ENCODE measurements at regions not wholly inside any gene's neighbourhood (a gene's known extent, or its start where the extent isn't known, plus 50 kb on each side); places are given as distances from the start of the nearest gene placed in this dataset.

DNA sequence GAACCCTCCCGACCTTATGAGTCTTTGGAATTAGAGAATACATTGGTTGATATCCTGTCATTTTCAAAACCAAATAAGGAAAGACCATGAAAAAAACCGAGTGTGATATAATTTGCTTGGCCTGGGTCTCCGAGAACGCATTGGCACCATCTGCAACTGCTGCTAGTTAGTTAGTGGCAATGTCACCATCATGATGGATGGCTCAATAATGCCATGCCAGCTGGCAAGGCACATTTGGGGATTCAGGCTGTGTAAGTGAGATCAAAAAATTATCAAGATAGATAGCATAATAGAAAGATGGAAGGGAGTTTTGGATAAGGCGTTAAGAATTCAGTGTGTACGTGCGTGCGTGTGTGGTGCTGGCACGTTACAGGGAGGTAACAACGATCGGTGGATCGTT lies 134.7 kb upstream of the TCERG1L start:
- DNase-seq: no peak

DNA sequence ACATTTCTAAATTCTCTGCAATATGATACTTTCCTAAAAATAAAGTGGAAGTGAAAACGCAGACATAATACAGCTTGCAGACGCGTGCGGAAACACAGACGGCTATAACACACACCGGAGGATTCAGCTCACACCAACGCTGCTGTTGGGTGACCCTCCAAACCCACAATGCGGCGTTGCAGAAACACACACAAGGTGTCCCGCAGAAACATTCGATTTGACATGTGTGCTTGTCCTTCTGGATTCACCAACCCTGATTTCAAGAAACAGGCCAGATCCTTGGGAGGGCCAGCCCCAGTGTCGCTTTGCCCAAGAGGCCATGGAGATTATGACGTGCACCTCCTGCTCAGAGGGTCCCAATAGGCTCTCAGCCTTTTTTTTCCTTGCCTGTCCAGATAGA lies 136.7 kb upstream of the TCERG1L start:
- no peak for DNase-seq

DNA sequence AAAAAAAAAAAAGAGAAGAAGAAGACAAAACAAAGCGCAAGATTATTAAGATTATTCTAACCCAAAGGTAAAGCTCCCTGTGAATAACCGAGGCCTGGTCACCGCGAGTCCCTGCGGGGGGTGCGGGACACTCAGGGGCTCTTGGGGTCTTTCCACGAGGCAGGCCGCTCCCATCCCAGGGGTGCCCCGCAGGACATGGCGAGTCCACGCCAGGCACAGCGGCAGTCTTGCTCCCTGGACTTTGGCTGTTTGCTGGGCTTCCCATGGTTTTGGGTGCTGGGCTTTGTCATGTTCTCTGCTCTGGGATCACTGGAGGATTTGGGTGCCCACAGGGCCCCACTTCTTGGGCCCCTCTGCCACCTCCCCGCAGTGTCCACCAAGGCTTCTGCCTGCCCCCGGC lies 137.4 kb upstream of the TCERG1L start:
- DNase-seq: no peak

DNA sequence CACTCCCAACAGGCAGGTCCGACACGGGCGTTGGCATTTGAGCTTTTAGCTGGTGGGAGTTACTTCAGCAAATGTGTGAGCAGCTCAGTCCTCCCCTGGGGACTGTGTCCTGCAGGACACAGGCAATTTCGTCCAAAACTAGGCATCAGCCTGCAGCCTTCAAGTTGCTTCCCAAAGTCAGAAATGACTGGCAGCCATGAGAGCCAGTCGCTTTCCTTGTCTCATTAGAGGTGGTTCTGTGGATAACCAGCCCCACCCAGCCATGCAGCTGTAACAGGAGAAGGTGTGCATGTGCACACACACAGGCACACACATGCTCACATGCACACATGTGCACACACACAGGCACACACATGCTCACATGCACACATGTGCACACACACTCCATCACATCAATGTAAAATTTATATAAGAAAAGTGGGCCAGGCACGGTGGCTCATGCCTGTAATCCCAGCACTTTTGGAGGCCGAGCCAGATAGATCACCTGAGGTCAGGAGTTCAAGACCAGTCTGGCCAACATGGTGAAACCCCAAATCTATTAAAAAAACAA lies 138.8 kb upstream of the TCERG1L start:
- DNase-seq: peak; percentile 70

DNA sequence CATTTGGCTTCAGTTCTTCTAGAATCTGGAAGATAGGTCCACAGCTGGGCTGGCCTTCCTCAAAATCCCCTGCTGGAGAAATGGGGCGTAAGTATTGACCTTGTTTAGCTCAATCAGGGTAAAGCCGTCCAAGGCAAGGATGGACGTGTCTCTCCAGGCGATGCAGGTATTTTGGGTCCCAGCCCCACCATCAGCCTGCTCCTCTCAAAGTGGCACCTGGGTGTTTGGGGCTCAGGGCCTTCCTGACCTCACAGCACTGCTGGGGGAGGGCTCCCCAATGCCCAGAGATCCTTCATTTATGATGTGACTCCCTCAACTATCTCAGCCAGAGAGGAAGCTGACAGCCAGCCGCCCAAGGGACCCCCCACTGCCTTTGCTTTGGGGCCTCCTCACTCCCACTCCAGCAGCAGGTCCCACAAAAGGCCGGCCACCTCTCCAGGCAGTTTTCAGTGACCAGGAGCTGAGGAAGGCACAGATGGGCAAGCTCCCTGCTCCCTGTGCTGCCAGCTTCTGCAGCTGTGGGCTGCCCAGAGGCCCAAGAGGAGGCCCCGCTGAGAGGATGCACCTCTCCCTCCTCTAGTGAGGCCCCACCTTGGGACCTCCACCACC lies 140.0 kb upstream of the TCERG1L start:
- DNase-seq: no peak

DNA sequence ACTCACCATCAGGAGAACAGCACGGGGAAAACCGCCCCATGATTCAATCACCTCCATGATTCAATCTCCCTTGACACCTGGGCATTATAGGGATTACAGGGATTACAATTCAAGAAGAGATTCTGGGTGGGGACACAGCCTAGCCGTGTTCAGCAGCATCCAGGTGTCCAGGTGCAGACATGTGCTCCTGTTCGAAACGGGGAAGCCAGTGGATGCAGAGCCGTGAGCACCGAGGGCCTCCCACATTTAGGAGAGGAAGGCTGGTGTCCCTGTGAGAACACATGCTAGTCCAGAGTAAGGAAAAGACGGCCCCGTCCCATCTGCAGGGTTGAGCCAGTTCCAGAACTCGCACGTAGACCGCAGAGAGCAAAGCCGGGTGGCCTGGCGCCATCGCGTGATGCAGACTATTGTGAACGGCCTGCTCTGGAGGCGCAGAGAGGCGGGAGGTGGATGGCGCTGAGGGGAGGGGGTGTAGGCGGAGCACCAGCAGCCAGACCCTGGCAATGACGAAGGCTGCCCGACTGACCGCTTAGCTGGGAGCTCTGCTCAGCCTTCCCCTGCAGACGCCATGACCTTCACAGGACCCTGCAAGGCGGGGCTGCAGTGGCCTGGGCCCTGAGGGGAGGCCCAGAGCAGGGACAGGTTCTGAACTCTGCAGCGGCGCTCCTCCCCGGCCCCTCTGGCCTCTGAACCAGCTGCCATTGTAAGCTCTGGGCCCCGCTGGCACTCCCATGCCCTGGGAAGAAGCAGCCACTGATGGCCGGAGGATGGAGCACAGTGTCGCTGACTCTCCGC lies 141.6 kb upstream of the TCERG1L start:
- peak; percentile 94 for DNase-seq

DNA sequence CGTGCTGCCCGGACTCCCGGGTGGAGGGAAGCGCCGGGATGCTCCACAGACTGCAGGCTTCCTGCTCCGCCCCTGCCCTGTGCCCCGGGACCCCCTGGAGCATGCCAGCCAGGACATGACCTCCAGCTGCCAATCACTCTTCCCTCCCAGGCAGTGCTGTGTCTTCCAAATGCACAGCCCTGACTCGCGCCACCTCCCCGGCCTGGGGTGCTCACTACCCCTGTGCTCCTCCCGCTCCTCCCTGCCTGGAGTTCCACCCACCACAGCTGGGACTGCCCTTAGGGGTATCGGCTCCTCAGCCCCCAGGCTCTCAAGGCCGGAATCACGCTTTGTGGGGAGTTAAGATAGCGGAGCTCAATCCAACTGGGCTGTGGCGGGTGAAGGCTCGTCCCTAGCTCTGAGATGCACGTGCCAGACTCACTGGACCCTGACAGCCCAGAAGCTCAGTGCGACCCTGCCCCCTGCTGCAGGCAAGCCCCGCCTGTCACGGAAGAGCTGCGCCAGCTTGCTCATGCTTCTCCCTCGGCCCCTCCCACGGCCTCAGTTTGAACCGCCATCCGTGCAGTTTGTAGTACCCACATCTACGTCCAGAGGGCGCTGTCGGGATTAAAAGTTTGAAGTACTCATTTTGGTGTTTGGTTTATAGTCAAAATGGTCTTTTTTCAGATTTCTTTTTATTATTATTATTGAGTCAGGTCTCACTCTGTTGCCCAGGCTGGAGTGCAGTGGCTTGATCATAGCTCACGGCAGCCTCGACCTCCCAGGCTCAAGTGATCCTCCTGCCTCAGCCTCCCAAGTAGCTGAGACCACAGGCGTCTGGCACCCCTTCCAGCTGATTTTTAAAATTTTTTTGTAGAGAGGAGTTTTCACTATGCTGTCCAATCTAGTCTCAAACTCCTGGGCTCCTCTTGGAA lies 142.5 kb upstream of the TCERG1L start:
- peak; percentile 98 for DNase-seq

DNA sequence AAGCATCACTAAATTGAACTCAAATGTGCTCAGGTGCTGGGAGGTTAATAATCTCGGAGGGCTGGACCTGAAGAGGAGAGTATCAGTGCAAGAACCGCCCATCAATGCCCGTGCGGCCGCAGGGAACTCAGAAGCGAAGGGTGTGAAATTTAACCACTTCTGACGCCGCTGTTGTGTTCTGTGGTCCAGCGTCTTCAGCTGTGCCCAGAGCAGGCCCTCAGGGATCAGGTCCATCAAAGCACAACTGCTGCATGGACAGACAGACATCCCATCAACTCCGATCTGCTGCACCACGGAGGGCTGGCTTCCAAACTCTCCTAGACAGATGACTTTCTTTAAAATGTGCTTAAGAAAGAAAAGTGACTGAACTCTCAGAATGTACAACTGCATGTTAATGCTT lies 144.9 kb upstream of the TCERG1L start:
- no peak for DNase-seq

DNA sequence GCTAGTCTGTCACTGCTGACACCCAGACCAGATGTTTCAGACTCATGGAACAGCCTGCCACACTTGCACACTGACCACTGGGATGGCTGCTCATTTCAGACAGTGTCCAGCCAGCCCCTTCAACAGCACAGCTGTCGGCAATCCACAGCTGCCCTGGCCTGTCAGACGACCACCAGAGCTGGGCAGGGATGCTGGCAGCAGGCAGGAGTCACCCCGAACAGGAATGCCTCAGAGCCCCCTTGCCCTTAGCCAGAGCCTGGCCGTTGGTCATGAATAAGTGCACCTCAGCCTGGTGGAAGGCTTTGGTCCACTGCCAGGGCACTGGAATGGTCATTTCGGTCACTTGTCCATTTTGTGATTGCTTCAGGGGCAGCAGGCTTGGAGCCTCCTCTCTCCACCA lies 149.6 kb upstream of the TCERG1L start:
- DNase-seq: peak; percentile 22

DNA sequence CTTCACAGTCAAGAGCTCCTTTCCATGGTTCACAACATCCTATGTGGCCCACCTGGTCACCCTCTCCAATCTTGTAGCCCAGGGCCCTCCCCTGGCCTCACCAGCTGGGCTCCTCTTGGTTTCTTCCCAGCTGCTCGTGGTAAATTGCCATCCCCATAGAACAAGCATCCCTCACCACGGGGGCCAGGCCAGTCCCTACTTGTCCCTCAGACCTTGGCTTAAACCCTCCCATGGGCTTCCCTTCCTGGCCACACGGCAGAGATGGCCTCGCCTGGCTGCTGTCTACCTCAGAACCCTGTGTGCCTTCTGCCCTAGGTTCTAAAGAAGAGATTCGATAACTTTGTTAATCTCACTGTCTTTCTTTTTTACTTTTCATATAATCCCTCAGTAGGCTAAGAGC lies 153.3 kb upstream of the TCERG1L start:
- no peak for DNase-seq

DNA sequence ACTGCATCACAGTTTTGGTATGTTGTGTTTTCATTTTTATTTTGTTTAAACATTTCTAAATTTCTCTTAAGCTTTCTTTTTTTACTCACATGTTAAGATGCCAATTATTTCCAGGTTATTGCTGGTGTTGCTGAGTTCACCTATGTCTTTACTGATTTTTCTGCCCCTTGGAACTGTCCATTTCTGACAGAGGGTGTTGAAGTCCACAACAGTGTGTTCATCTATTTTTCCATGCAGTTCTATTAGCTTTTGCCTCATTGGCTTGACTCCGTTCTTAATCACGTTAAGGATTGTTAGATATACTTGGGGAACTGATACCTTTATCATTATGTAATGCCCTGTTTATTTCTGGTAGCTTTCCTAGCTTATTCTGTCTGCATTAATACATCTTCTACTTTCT lies 158.0 kb upstream of the TCERG1L start:
- DNase-seq: no peak

DNA sequence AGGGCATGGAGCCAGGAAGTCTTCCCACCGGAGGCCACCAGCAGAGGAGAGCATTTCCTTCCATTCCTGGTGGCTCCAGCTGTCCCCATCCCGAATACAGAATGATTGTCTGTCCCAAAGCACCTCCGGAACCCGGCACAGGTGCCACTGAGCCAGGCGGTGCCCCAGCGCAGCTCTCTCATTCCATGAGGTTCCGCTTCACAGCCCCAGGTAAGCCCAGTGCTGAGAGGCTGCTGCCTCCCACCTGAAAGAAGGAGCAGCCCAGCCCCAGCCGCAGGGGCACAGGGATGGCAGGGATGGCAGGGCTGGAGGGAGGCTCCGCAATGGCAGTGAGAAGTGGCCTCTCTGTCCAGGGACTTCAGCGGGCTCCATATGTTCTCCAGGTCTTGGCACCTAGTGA lies 162.1 kb upstream of the TCERG1L start:
- DNase-seq: no peak

DNA sequence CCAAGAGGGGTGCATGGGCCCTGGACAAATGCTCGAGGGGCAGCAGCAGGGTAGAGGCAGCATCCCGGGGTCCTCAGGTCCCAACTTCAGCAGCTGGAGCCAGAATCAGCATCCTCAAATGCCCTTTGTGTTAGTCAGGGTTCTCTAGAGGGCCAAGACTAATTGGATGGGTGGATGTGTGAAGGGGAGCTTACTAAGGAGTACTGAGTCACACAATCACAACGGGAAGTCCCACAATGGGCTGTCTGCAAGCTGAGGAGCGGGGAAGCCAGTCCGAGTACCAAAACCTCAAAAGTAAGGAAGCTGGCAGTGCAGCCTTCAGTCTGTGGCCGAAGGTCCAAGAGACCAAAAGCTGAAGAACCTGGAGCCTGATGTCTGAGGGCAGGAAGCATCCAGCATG lies 162.9 kb upstream of the TCERG1L start:
- DNase-seq: no peak

DNA sequence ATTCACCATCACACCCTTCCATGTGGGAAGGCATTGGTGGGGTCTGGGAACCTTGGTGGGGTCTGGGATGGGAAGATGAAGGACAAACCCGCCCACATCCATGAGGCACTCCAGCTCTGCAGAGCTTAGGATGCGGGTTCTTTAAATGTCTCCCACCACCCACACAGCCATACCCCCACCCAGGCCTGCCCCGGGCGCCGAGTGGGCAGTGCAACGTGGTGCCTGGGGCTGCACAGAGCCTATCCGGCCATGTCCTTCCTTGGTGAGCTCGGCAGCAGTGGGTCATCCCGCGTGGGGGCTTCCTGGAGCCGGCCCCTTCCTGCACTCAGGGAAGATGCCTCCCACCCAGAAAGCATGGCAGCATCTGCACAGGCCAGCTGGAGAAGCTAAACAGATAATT lies 163.5 kb upstream of the TCERG1L start:
- DNase-seq: no peak

DNA sequence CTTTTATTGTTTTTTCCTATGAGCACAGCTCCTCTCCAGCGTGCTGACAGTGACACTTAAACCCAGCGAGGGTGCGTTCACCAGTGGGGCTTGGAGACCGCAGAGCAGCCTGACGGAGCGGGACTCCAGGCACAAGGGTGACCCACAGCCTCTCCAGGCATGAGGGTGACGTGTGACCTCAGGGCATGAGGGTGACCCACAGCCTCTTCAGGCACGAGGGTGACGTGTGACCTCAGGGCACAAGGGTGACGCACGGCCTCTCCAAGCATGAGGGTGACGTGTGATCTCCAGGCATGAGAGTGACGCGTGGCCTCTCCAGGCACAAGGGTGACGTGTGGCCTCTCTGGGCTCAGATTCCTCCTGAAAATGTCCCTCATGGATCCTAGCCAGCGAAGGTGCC lies 164.3 kb upstream of the TCERG1L start:
- no peak for DNase-seq

DNA sequence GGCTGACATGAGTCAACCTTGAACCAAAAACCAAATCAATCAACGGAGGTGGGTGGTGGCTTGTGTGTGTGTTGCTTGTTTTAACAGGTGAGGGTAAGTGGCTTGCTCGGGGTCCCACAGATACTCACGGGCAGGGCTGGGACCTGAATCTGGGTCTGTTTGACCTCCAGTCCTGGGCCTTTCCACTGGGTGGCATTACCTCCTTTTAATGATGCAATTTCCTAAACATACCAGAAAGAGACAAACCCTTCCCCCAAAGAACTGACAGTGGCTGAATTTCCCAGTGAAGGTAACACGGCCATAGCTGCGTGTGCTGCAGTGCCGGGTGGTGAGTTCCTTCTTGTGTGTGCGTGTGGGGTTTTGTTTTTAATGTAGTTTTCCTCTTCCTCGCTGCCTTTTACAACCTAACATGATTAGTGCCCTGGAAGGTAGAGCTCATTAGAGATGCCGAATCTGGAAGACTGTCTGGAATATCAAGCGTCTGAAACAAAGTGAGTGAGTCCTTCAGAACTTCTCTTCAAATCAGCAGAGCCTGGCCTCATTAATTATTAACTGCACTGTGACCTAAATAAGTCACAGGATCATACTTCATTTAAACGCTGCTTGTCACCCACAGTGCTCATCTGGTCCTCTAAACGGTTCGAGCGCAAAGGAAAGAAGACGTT lies 166.1 kb upstream of the TCERG1L start:
- peak; percentile 81 for DNase-seq

DNA sequence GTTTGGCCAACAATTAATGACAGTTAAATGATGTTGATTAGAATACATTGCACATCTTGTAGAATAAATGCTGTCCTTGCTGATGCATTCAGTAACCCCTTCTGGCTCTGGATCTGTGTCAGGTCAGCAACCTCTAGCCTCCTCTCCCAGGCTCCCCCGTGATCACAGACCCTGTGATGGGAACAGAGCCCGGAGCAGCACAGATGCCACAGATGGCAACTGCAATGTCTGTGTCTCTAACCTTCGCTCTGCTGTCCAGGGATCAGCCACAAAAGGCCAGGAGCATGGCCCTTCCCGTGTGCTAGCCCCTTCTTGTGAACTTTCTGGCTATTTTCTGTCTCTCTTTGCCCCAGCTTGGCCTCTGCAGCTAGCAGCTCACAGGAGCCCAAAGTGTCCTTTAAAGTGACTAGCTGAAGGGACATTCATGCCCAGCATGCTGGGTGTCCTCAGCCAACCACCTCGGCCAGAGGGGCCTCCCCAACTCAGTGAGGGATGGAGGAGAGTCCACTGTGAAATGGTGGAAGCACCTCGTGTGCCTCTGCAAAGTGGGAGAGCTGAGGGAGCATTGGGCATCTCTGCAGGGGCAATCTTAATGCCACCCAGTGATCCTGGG lies 167.0 kb upstream of the TCERG1L start:
- DNase-seq: peak; percentile 59

DNA sequence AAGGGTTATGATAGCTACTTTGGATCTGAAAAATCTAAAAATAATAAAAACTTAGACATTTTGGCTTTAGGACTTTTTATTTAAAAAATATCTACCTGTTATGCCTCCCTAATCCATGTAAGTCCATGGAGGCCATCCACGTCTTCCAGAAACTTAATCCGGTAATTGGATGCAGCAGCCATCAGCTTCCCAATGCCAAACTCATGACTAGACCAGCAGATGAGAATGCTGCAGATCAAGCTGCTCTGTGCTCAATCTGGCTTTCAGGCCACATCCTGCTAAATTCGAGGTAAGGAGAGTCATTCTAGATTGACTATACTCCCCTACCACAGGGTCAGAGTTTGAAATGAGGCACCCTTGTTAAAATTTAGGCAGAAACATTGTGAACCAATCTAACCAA lies 168.5 kb upstream of the TCERG1L start:
- DNase-seq: no peak

DNA sequence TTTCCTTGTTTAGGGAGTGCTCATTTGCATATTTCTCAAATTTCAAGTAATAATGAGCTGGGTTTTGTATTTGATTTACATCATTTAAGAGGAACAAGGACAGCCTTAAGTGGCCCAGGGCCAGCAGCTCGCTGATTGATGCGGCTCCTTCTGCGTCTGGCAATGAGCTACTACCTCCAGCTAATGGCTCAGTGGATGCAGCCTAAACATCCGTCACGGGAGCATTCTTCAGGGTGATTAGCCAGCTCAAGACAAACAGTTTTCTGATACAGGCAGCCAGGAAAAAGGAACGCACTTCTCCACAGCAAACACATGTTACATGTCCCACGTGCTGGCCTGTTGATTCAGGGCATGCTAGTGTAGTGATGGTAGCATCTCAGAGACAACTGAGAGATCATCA lies 169.3 kb upstream of the TCERG1L start:
- no peak for DNase-seq

DNA sequence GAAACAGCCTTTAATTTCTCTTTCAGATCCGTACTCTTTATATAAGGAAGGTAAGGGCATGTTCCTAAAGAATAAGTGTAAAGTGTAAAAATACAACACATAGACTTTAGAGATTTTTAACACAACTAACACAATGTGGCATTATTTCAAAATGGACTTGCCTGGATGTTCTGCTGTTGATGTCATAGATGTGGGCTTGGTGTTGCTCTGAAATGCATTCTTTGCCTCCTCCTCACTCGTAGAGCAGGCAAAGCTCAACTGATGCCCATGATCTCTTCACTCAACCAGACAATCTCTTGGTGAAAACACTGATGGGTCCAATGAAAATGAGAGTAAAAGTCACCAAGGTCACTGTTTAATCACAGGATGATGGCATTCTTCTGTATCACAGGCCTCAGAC lies 174.2 kb upstream of the TCERG1L start:
- DNase-seq: no peak

DNA sequence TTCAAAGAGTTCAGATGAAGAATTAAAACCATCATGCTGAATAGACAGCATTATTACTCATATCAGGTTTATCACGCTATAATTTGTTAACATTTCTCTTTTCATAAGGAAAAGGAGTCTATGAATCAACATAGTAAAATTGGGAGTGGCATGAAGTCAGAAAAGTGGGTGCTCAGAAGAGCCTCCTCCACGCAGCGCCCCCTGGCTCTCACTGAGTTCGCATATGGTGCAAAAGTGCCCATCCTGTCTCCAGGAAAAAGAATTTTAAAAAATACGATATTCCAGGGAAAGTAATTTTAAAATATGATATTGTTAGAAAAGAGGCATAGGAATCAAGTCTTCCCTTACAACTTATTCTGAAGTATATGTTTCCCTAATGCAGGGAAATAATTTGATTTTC lies 176.3 kb upstream of the TCERG1L start:
- no peak for DNase-seq

DNA sequence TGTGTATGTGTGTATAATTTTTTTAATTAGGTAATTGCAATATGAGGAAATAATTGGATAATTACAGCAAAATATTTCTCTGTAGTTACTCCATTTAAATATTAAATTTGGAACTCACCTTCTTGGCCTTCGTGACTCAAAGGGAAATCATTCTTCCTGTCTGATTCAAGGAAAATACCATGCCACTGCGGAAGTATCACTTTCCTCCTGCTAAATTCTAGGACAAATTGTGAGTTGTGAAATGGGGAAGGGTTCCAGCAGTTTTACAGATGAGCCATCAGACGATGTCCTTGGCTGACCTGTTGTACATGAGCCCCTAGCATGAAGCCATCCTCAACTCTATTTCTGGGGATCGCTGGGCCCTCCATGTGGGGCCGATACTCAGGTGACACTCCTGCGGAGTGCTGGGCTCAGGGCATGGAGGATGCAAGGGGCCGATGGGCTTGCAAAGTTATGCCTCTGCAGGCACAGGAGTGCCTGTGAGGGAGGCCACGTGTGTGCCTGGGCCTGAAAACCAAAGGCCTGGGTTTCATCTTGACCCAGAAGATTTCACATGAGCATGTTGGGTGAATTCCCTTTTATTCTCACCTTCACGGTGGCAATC lies 179.6 kb upstream of the TCERG1L start:
- no peak for DNase-seq

Measured in eye (tissue), 1 donor.